ENCODE measurements at regions not wholly inside any gene's neighbourhood (a gene's known extent, or its start where the extent isn't known, plus 50 kb on each side); places are given as distances from the start of the nearest gene placed in this dataset.

- H3K27ac Mint-ChIP-seq, result peak overlapping the region; percentile 0; the same call in 1 of the 2 replicates
- no peak overlapping the region for H2AFZ ChIP-seq
- peaks cover 6% of the 10 kb centered on the region; the same call in 1 of the 2 replicates for H3K9me2 ChIP-seq (ENCODE audit: insufficient read depth)
- no peak overlapping the region for H3K4me3 Mint-ChIP-seq
- no peak for ATAC-seq
- no peaks in the 10 kb centered on the region for H3K27me3 Mint-ChIP-seq (ENCODE audit: insufficient read depth, low read depth, poor library complexity)
- H3K4me2 ChIP-seq, result peak overlapping the region; percentile 53; the same call in 1 of the 2 replicates
- peaks cover 13% of the 10 kb centered on the region; the same call in 1 of the 2 replicates for H3K4me1 ChIP-seq (ENCODE audit: insufficient read depth)
- no peaks in the 10 kb centered on the region for H3K9me3 Mint-ChIP-seq
- TF ChIP-seq ZNF114 (CRISPR knock-in tag; IDR thresholded peaks at IDR 0.05), result no peak
- no peak for TF ChIP-seq ETS1 (IDR thresholded peaks at IDR 0.05)
- TF ChIP-seq ZNF331 (CRISPR knock-in tag; IDR thresholded peaks at IDR 0.05; ENCODE audit: low read depth), result no peak
- no peak for TF ChIP-seq ZNF462 (CRISPR knock-in tag; IDR thresholded peaks at IDR 0.05)
- TF ChIP-seq CREB1 (CRISPR knock-in tag; IDR thresholded peaks at IDR 0.05; ENCODE audit: low read depth), result no peak
- TF ChIP-seq EZH2 (IDR thresholded peaks at IDR 0.05; ENCODE audit: low read depth, unreplicated experiment), result no peak
- TF ChIP-seq EZH2phosphoT487 (IDR thresholded peaks at IDR 0.05; ENCODE audit: unreplicated experiment), result no peak
- no peak for TF ChIP-seq CTCF (conservative IDR thresholded peaks at IDR 0.05; ENCODE audit: low read depth in 2 of 2)
- no peak for TF ChIP-seq REST (IDR thresholded peaks at IDR 0.05; ENCODE audit: unreplicated experiment)
- TF ChIP-seq JUNB (IDR thresholded peaks at IDR 0.05; ENCODE audit: unreplicated experiment), result no peak
- no peak for TF ChIP-seq NANOG (IDR thresholded peaks at IDR 0.05; ENCODE audit: borderline replicate concordance)
- TF ChIP-seq STAT1 (IDR thresholded peaks at IDR 0.05; ENCODE audit: unreplicated experiment), result no peak
- TF ChIP-seq POLR2AphosphoS5 (IDR thresholded peaks at IDR 0.05; ENCODE audit: low read depth), result no peak
- no peaks in the 10 kb centered on the region for H3K36me3 Mint-ChIP-seq (ENCODE audit: low read depth)
- DNase-seq (ENCODE audit: low spot score), result no peak
- H3K4me1 Mint-ChIP-seq, result peaks cover 7% of the 10 kb centered on the region
- H3K36me3 ChIP-seq (ENCODE audit: insufficient read depth), result no peaks in the 10 kb centered on the region
- H3K79me2 ChIP-seq (replicated peaks; ENCODE audit: insufficient read depth), result no peaks in the 10 kb centered on the region
- no peak overlapping the region for H3K4me3 ChIP-seq
- no peaks in the 10 kb centered on the region for H4K20me1 ChIP-seq (replicated peaks; ENCODE audit: insufficient read depth)
- H3K27ac ChIP-seq (ENCODE audit: low read depth), result no peak overlapping the region
- H3F3A ChIP-seq (replicated peaks; ENCODE audit: low read depth), result no peaks in the 10 kb centered on the region
- no peaks in the 10 kb centered on the region for H3K27me3 ChIP-seq (ENCODE audit: insufficient read depth)
These were observed 180.3 kb upstream of the MEOX2 start for GRCh38 chr7:15866753-15867152.

Data from GM23338 (cell line).